ENCODE measurements at regions not wholly inside any gene's neighbourhood (a gene's known extent, or its start where the extent isn't known, plus 50 kb on each side); places are given as distances from the start of the nearest gene placed in this dataset.

- Histone ChIP-seq H3K36me3 (ENCODE audit: control insufficient read depth in 4 of 4, insufficient read depth in 3 of 4, low read depth in 1 of 4, low read length in 3 of 4) (peaks cover 0 to 3% (median 0%) of the 10 kb centered on the region in 4 donors), H3K27ac (ENCODE audit: low read depth in 1 of 2, low read length in 2 of 2) (no peak overlapping the region), H3K4me3 (ENCODE audit: low read depth in 1 of 3, low read length in 3 of 3) (no peak overlapping the region), H3K27me3 (ENCODE audit: control insufficient read depth in 4 of 4, insufficient read depth in 4 of 4, low read length in 3 of 4) (no peaks in the 10 kb centered on the region), H3K9ac (ENCODE audit: low read depth in 1 of 2, low read length in 2 of 2) (no peak overlapping the region), H3K9me3 (ENCODE audit: control insufficient read depth in 4 of 4, low read length in 3 of 4) (peaks cover 0 to 5% (median under 1%) of the 10 kb centered on the region in 4 donors), H3K4me1 (ENCODE audit: control insufficient read depth in 4 of 4, insufficient read depth in 4 of 4, low read length in 3 of 4) (no peaks in the 10 kb centered on the region)
- DNase-seq (ENCODE audit: low spot score), result no peak
- WGBS, result 93% methylated on average over 3 of the region's 3 CpGs
- TF ChIP-seq TAF1 (conservative IDR thresholded peaks at IDR 0.05) (no peak), RXRA (IDR thresholded peaks at IDR 0.05) (no peak), HNF4A (conservative IDR thresholded peaks at IDR 0.05) (no peak), RAD21 (IDR thresholded peaks at IDR 0.05) (no peak), GABPA (IDR thresholded peaks at IDR 0.05 in 1 of 2, conservative IDR thresholded peaks at IDR 0.05 in 1 of 2) (no peak), NR2F2 (IDR thresholded peaks at IDR 0.05) (no peak), HNF4G (IDR thresholded peaks at IDR 0.05) (no peak), MAX (IDR thresholded peaks at IDR 0.05) (no peak), REST (IDR thresholded peaks at IDR 0.05) (no peak), EGR1 (IDR thresholded peaks at IDR 0.05; ENCODE audit: low read depth in 2 of 2) (no peak), CTCF (IDR thresholded peaks at IDR 0.05; ENCODE audit: low read depth, low read length, missing input control) (no peak), FOXA2 (IDR thresholded peaks at IDR 0.05) (no peak), ATF3 (IDR thresholded peaks at IDR 0.05) (no peak), JUND (IDR thresholded peaks at IDR 0.05) (no peak), SP1 (IDR thresholded peaks at IDR 0.05) (no peak)
These were observed 336.8 kb upstream of the IGFBP3 start for GRCh38 chr7:46257761-46258448.

- Histone ChIP-seq H3K36me3 (ENCODE audit: control insufficient read depth in 4 of 4, insufficient read depth in 3 of 4, low read depth in 1 of 4, low read length in 3 of 4) (peaks cover 0 to 3% (median 0%) of the 10 kb centered on the region in 4 donors), H3K27me3 (ENCODE audit: control insufficient read depth in 4 of 4, insufficient read depth in 4 of 4, low read length in 3 of 4) (no peaks in the 10 kb centered on the region), H3K27ac (ENCODE audit: low read depth in 1 of 2, low read length in 2 of 2) (no peak overlapping the region), H3K9ac (ENCODE audit: low read depth in 1 of 2, low read length in 2 of 2) (no peak overlapping the region), H3K4me1 (ENCODE audit: control insufficient read depth in 4 of 4, insufficient read depth in 4 of 4, low read length in 3 of 4) (no peaks in the 10 kb centered on the region), H3K9me3 (ENCODE audit: control insufficient read depth in 4 of 4, low read length in 3 of 4) (peaks cover 0 to 5% (median under 1%) of the 10 kb centered on the region in 4 donors), H3K4me3 (ENCODE audit: low read depth in 1 of 3, low read length in 3 of 3) (no peak overlapping the region)
- TF ChIP-seq EGR1 (IDR thresholded peaks at IDR 0.05; ENCODE audit: low read depth in 2 of 2) (no peak), CTCF (IDR thresholded peaks at IDR 0.05; ENCODE audit: low read depth, low read length, missing input control) (no peak), MAX (IDR thresholded peaks at IDR 0.05) (no peak), SP1 (IDR thresholded peaks at IDR 0.05) (no peak), FOXA2 (IDR thresholded peaks at IDR 0.05) (no peak), GABPA (IDR thresholded peaks at IDR 0.05 in 1 of 2, conservative IDR thresholded peaks at IDR 0.05 in 1 of 2) (no peak), YY1 (IDR thresholded peaks at IDR 0.05) (no peak), ATF3 (IDR thresholded peaks at IDR 0.05) (no peak), RXRA (IDR thresholded peaks at IDR 0.05) (no peak), JUND (IDR thresholded peaks at IDR 0.05) (no peak), HNF4A (conservative IDR thresholded peaks at IDR 0.05) (no peak), NR2F2 (IDR thresholded peaks at IDR 0.05) (no peak)
- DNase-seq (ENCODE audit: low spot score), result no peak
- 75% methylated on average over 8 of the region's 8 CpGs for WGBS
These were observed 336.0 kb upstream of the IGFBP3 start for GRCh38 chr7:46256870-46257661.

Data from liver (tissue), 8 donors.